ENCODE measurements at regions not wholly inside any gene's neighbourhood (a gene's known extent, or its start where the extent isn't known, plus 50 kb on each side); places are given as distances from the start of the nearest gene placed in this dataset.

DNA sequence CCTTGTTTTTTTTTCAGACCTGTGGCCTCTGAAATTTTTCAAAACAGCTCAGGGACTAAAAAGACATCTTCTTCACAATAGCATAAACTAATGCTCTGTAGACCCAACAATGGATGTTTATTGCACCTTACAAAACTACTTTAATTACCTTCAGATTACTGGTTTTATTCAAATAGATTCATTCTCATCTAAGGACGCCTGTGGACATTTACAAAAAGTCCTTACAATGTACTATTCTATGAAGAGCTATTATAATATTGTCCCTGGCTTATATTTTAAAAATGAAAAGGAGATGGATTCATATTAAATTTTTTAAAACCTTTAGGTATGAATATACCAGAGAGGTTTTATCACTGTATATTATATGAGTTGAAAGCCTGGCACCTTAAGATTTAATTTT is 238.4 kb upstream of the NR5A2 start:
- Histone ChIP-seq H3K4me1 (ENCODE audit: control insufficient read depth, insufficient read depth, low read length) (no peaks in the 10 kb centered on the region), H3K9ac (ENCODE audit: low read length in 2 of 2) (no peak overlapping the region), H3K36me3 (ENCODE audit: control insufficient read depth in 2 of 2, insufficient read depth in 2 of 2, low read length in 2 of 2) (no peaks in the 10 kb centered on the region), H3K27ac (ENCODE audit: low read length) (no peak overlapping the region), H3K4me3 (ENCODE audit: low read length in 2 of 2) (no peak overlapping the region), H3K9me3 (ENCODE audit: control insufficient read depth in 2 of 2, low read length in 2 of 2) (no peaks in the 10 kb centered on the region), H3K27me3 (ENCODE audit: control insufficient read depth in 1 of 2, insufficient read depth in 2 of 2, low read length in 2 of 2) (no peaks in the 10 kb centered on the region)

DNA sequence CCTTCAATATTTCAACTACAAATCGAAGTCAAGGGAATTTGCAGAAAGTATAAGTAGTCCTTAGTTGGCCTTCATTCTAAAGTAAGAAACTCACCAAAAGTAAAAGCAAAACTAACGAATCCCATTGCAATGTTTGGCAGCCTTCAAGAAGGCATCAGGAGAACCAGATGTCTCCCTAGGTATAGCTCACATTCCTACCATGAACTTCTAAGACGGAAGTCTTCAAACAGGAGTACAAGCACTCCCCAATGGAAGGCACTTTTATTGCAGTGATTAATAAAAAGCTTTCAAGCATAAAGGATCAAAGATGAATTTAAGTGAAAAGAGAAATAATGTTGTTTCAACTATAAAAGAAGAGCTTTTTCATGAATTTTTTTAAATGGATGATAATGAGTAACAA is 236.0 kb upstream of the NR5A2 start:
- H3K27me3 ChIP-seq (ENCODE audit: control insufficient read depth in 1 of 2, insufficient read depth in 2 of 2, low read length in 2 of 2) = no peaks in the 10 kb centered on the region
- no peaks in the 10 kb centered on the region for H3K4me1 ChIP-seq (ENCODE audit: control insufficient read depth, insufficient read depth, low read length)
- H3K36me3 ChIP-seq (ENCODE audit: control insufficient read depth in 2 of 2, insufficient read depth in 2 of 2, low read length in 2 of 2) = no peaks in the 10 kb centered on the region
- no peak overlapping the region for H3K27ac ChIP-seq (ENCODE audit: low read length)
- H3K4me3 ChIP-seq (ENCODE audit: low read length in 2 of 2) = no peak overlapping the region
- no peaks in the 10 kb centered on the region for H3K9me3 ChIP-seq (ENCODE audit: control insufficient read depth in 2 of 2, low read length in 2 of 2)
- H3K9ac ChIP-seq (ENCODE audit: low read length in 2 of 2) = no peak overlapping the region

- Histone ChIP-seq H3K27ac (ENCODE audit: low read length) (no peak overlapping the region), H3K27me3 (ENCODE audit: control insufficient read depth in 1 of 2, insufficient read depth in 2 of 2, low read length in 2 of 2) (no peaks in the 10 kb centered on the region), H3K36me3 (ENCODE audit: control insufficient read depth in 2 of 2, insufficient read depth in 2 of 2, low read length in 2 of 2) (no peaks in the 10 kb centered on the region), H3K4me3 (ENCODE audit: low read length in 2 of 2) (no peak overlapping the region), H3K9ac (ENCODE audit: low read length in 2 of 2) (no peak overlapping the region), H3K9me3 (ENCODE audit: control insufficient read depth in 2 of 2, low read length in 2 of 2) (no peaks in the 10 kb centered on the region), H3K4me1 (ENCODE audit: control insufficient read depth, insufficient read depth, low read length) (no peaks in the 10 kb centered on the region)
These were observed 234.6 kb upstream of the NR5A2 start for GRCh38 chr1:199792874-199793273.

DNA sequence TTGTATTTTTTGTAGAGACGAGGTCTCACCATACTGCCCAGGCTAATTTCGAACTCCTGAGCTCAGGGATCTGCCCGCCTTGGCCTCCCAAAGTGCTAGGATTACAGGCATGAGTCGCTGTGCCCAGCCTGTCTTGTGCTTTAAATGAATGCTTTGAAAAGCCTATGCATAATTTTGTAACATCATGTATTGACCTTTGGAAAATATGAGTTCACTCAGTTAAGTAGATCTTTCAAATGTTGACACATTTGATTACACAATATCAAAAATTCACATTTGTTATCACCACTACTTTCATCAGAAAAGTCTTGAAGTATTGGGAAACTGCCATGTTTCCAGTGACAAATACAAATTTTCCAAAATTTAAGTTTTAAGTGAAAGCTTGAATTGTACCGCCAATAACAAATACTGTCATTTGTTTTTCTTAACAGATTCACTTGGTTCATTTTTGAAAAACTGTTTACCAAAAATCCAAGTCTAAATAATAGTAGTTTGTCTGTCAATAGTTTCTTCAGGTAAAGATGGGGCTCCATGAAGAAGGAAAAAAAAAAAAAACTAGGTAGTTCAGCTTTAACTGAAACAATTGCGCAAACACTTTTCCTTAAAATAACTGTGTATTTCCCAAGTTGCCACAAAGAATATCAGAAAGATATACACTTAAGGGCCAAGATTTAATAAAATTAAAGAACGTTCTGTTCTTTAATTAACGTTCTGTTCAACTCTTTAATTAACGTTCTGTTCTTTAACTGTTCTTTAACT is 233.2 kb upstream of the NR5A2 start:
- Histone ChIP-seq H3K9ac (ENCODE audit: low read length in 2 of 2) (no peak overlapping the region), H3K9me3 (ENCODE audit: control insufficient read depth in 2 of 2, low read length in 2 of 2) (no peaks in the 10 kb centered on the region), H3K36me3 (ENCODE audit: control insufficient read depth in 2 of 2, insufficient read depth in 2 of 2, low read length in 2 of 2) (no peaks in the 10 kb centered on the region)

GRCh38 chr1:199799116-199799515 is 228.4 kb upstream of the NR5A2 start:
- Histone ChIP-seq H3K36me3 (ENCODE audit: control insufficient read depth in 2 of 2, insufficient read depth in 2 of 2, low read length in 2 of 2) (no peaks in the 10 kb centered on the region), H3K9ac (ENCODE audit: low read length in 2 of 2) (no peak overlapping the region), H3K4me1 (ENCODE audit: control insufficient read depth, insufficient read depth, low read length) (no peaks in the 10 kb centered on the region), H3K27ac (ENCODE audit: low read length) (no peak overlapping the region), H3K27me3 (ENCODE audit: control insufficient read depth in 1 of 2, insufficient read depth in 2 of 2, low read length in 2 of 2) (no peaks in the 10 kb centered on the region), H3K9me3 (ENCODE audit: control insufficient read depth in 2 of 2, low read length in 2 of 2) (no peaks in the 10 kb centered on the region), H3K4me3 (ENCODE audit: low read length in 2 of 2) (no peak overlapping the region)

More for the DNA sequence above, 233.2 kb upstream of the NR5A2 start:
- Histone ChIP-seq H3K27ac (ENCODE audit: low read length) (no peak overlapping the region), H3K4me1 (ENCODE audit: control insufficient read depth, insufficient read depth, low read length) (no peaks in the 10 kb centered on the region), H3K27me3 (ENCODE audit: control insufficient read depth in 1 of 2, insufficient read depth in 2 of 2, low read length in 2 of 2) (no peaks in the 10 kb centered on the region), H3K4me3 (ENCODE audit: low read length in 2 of 2) (no peak overlapping the region)

DNA sequence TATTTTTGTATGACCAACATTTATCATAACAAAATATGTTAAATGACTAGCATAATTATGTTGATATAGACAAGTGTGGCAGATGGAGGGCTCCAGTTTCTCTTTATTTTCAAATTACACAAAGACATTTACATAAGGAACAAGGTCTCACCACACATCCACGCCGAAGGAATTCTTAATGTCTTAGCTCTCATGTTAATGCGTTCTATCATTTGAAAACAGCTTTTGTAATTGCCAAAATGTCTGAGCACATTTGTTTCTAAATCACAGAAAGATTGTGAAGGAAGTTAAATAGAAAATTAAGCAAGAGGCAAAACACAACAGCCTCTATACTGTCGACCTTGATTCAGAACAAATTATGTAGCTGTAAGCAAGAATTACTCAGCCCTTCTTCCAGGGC is 223.0 kb upstream of the NR5A2 start:
- no peaks in the 10 kb centered on the region for H3K36me3 ChIP-seq (ENCODE audit: control insufficient read depth in 2 of 2, insufficient read depth in 2 of 2, low read length in 2 of 2)
- H3K27me3 ChIP-seq (ENCODE audit: control insufficient read depth in 1 of 2, insufficient read depth in 2 of 2, low read length in 2 of 2) = no peaks in the 10 kb centered on the region
- H3K27ac ChIP-seq (ENCODE audit: low read length) = no peak overlapping the region
- no peak overlapping the region for H3K4me3 ChIP-seq (ENCODE audit: low read length in 2 of 2)
- H3K4me1 ChIP-seq (ENCODE audit: control insufficient read depth, insufficient read depth, low read length) = no peaks in the 10 kb centered on the region
- no peak overlapping the region for H3K9ac ChIP-seq (ENCODE audit: low read length in 2 of 2)
- no peaks in the 10 kb centered on the region for H3K9me3 ChIP-seq (ENCODE audit: control insufficient read depth in 2 of 2, low read length in 2 of 2)

DNA sequence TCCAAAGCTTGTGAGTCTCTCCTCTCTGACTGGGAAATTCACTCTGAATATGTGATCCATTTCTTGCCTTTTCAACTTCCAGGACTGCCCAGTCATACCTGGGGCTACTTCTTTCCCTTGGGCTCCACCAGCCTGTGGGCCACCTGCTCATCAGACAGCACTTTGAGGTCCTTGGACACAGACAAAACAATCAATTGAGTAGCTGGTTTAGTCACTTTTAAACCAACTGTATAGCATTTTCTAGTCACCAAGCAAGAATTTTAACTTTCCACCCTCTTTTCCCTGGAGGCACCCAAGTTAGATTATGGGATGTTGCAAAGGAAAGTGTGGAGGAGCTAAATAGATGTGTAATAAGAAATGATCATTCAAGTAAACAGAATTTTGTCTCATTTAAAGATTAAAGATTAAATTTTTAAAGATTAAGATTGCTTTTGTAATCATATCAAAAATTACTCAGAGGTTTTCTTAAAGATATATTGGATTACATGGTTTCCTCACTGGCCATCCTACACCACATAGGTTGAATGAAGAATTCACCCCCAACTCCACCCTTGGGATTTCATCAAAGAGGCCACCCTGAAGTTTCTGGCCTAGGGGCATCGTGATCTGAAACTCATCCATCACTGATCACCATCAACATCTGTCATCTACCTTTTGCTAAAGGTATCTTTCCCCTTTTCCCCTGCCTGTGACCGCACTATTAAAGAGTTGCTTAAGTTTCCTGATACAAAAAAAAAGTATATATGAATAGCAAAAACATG is 219.2 kb upstream of the NR5A2 start:
- Histone ChIP-seq H3K36me3 (ENCODE audit: control insufficient read depth in 2 of 2, insufficient read depth in 2 of 2, low read length in 2 of 2) (no peaks in the 10 kb centered on the region), H3K27me3 (ENCODE audit: control insufficient read depth in 1 of 2, insufficient read depth in 2 of 2, low read length in 2 of 2) (no peaks in the 10 kb centered on the region), H3K9ac (ENCODE audit: low read length in 2 of 2) (no peak overlapping the region), H3K27ac (ENCODE audit: low read length) (no peak overlapping the region), H3K4me3 (ENCODE audit: low read length in 2 of 2) (no peak overlapping the region), H3K4me1 (ENCODE audit: control insufficient read depth, insufficient read depth, low read length) (no peaks in the 10 kb centered on the region), H3K9me3 (ENCODE audit: control insufficient read depth in 2 of 2, low read length in 2 of 2) (no peaks in the 10 kb centered on the region)

DNA sequence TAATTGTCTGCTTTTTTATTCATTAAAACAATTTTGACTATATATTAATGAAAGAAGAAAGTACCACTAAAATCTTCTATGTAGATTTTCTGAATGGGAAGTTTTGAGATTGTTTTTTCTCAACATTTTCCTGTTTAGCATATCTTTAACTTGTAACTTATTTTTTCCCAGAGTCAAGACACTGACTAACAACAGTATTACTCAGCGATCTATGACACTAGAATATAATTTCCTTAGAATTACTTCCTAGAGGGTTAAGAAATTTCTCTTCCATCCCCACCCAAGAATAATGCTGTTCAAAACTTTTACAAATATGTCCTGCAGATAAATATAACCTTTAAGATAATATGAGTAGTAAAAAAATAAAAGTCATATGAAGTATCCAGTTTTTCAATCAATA is 218.2 kb upstream of the NR5A2 start:
- no peaks in the 10 kb centered on the region for H3K36me3 ChIP-seq (ENCODE audit: control insufficient read depth in 2 of 2, insufficient read depth in 2 of 2, low read length in 2 of 2)
- H3K9ac ChIP-seq (ENCODE audit: low read length in 2 of 2) = no peak overlapping the region
- H3K4me3 ChIP-seq (ENCODE audit: low read length in 2 of 2) = no peak overlapping the region
- no peak overlapping the region for H3K27ac ChIP-seq (ENCODE audit: low read length)
- no peaks in the 10 kb centered on the region for H3K9me3 ChIP-seq (ENCODE audit: control insufficient read depth in 2 of 2, low read length in 2 of 2)
- no peaks in the 10 kb centered on the region for H3K4me1 ChIP-seq (ENCODE audit: control insufficient read depth, insufficient read depth, low read length)
- no peaks in the 10 kb centered on the region for H3K27me3 ChIP-seq (ENCODE audit: control insufficient read depth in 1 of 2, insufficient read depth in 2 of 2, low read length in 2 of 2)

DNA sequence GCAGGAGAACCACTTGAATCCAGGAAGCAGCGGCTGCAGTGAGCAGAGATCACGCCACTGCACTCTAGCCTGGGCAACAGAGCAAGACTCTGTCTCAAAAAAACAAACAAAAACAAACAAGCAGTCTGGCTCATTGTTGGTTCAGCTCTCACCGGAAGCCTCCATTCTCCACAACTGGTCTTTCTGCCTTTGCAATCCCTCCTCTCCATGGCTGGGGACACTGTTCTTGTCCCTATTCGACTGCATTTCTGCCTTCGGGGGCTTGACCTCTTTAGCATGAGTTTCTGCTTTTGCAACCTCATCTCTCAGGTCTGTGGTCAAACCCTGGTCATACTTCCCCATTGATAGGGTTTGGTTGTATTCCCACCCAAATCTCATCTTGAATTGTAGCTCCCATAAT is 216.3 kb upstream of the NR5A2 start:
- Histone ChIP-seq H3K9me3 (ENCODE audit: control insufficient read depth in 2 of 2, low read length in 2 of 2) (no peaks in the 10 kb centered on the region), H3K4me1 (ENCODE audit: control insufficient read depth, insufficient read depth, low read length) (no peaks in the 10 kb centered on the region), H3K4me3 (ENCODE audit: low read length in 2 of 2) (no peak overlapping the region), H3K27me3 (ENCODE audit: control insufficient read depth in 1 of 2, insufficient read depth in 2 of 2, low read length in 2 of 2) (no peaks in the 10 kb centered on the region), H3K9ac (ENCODE audit: low read length in 2 of 2) (no peak overlapping the region), H3K36me3 (ENCODE audit: control insufficient read depth in 2 of 2, insufficient read depth in 2 of 2, low read length in 2 of 2) (no peaks in the 10 kb centered on the region), H3K27ac (ENCODE audit: low read length) (no peak overlapping the region)

GRCh38 chr1:199813198-199813597 is 214.3 kb upstream of the NR5A2 start:
- H3K27me3 ChIP-seq (ENCODE audit: control insufficient read depth in 1 of 2, insufficient read depth in 2 of 2, low read length in 2 of 2) = no peaks in the 10 kb centered on the region
- H3K36me3 ChIP-seq (ENCODE audit: control insufficient read depth in 2 of 2, insufficient read depth in 2 of 2, low read length in 2 of 2) = no peaks in the 10 kb centered on the region
- no peaks in the 10 kb centered on the region for H3K9me3 ChIP-seq (ENCODE audit: control insufficient read depth in 2 of 2, low read length in 2 of 2)
- H3K4me1 ChIP-seq (ENCODE audit: control insufficient read depth, insufficient read depth, low read length) = no peaks in the 10 kb centered on the region
- H3K4me3 ChIP-seq (ENCODE audit: low read length in 2 of 2) = no peak overlapping the region
- H3K27ac ChIP-seq (ENCODE audit: low read length) = no peak overlapping the region
- H3K9ac ChIP-seq (ENCODE audit: low read length in 2 of 2) = no peak overlapping the region

DNA sequence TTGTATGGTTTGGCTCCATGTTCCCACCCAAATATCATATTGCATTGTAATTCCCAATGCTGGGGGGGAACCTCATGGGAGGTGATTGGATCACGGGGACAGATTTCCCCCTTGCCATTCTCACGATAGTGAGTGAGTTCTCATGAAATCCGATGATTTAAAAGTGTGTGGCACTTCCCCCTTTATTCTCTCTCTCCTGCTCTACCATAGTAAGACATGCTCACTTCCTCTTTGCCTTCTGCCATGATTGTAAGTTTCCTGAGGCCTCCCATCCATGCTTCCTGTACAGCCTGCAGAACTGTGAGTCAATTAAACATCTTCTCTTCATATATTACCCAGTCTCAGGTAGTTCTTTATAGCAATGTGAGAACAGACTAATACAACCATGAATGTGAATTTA is 211.6 kb upstream of the NR5A2 start:
- Histone ChIP-seq H3K4me3 (ENCODE audit: low read length in 2 of 2) (no peak overlapping the region), H3K4me1 (ENCODE audit: control insufficient read depth, insufficient read depth, low read length) (no peaks in the 10 kb centered on the region), H3K27ac (ENCODE audit: low read length) (no peak overlapping the region), H3K36me3 (ENCODE audit: control insufficient read depth in 2 of 2, insufficient read depth in 2 of 2, low read length in 2 of 2) (no peaks in the 10 kb centered on the region), H3K9me3 (ENCODE audit: control insufficient read depth in 2 of 2, low read length in 2 of 2) (no peaks in the 10 kb centered on the region), H3K9ac (ENCODE audit: low read length in 2 of 2) (no peak overlapping the region), H3K27me3 (ENCODE audit: control insufficient read depth in 1 of 2, insufficient read depth in 2 of 2, low read length in 2 of 2) (no peaks in the 10 kb centered on the region)

All from stomach smooth muscle (tissue), 2 donors.